GM19395 (cell line): ENCODE measurements at regions not wholly inside any gene's neighbourhood (a gene's known extent, or its start where the extent isn't known, plus 50 kb on each side); places are given as distances from the start of the nearest gene placed in this dataset.

Experiments
- ATAC-seq: cut with Tn5 transposase; IDR thresholded peaks from one replicate; pipeline ENCODE4 v1.9.1; 2021; ENCODE audit warnings: mild to moderate bottlenecking, moderate library complexity; ENCODE audit not compliant: unreplicated experiment

DNA sequence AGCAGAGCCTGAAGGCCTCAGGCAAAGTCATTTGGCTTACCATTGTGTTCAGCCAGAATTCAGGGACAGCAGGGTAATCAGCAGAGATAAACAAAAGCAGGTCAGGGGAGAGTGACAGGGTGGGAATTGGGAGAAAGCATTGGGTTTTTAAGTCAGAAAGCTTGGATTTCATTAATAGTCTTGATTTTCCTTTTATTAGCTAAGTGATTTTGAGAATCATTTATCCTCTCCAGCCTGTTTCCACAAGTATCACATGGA is 410.1 kb downstream of the HNRNPD start:
- ATAC-seq, result no peak

DNA sequence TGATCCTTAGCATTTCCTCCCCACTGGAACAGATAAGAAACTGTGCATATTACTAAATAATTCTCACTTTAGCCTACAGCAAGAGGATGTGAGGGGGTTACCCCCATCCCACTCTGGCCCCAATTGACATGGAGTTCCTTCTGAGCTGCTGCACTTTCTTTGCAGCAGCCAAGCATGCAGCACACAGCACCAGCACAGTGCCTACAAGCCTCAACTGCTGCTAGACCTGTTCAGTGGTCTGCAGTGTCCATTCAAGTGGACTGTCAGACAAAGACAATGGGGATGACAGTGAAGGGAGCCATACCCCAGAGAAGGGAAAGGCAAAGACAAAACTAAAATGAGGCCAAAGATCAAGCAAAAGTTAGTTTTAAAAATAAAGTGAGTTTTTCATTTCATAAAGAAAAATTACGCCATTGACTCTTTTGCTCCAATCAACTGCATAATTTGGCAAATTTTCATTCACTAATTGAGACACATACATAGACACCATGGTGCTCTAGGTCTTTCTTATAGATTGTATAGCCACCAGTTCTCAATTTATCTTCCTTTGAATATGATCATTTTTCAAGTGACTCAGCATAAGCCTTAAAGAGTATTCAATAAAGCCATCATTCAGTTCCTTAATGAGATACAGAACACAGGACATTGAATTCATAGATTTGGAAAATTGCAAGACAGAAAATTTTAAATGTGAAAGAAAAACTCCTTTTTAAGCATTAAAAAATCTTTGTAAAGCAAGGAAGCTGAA is 410.6 kb downstream of the HNRNPD start:
- no peak for ATAC-seq

DNA sequence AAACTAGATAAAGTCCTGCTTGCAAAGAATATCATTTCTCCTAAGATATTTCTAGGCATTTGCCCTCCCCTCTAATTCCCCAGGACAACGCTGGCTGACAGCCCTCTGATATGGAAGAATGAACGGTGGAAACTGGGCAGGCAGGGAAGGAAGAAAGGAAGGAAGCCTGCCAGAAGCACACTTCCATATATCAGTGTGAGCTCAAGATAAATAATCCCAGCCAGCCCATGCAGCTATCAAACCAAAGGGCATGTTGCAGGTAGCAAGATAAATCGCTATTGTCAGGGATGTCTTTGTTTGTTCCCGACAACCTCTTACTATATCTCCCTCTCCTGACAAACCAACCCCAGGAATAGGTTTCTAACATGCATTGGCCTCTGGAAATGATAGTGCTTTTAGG is 412.8 kb downstream of the HNRNPD start:
- no peak for ATAC-seq

DNA sequence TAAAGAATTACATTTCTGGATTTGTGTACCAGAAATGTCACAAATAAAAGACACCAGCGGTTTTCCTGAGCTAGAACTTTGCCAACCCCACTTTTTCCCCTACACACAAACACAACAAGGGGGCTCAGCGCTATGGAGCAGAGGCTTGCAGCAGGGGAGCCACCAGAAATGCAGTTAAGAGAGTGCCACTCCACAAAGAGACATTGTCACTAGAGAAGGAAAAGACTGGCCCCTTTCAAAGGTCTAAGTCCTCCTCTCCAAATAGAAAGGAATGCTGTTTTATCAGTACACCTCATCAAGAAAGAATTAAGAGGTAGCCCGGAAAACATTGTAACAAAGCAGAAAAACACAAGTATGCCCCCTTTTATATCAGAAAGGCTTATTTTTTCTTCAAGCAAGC is 419.5 kb downstream of the HNRNPD start:
- no peak for ATAC-seq

DNA sequence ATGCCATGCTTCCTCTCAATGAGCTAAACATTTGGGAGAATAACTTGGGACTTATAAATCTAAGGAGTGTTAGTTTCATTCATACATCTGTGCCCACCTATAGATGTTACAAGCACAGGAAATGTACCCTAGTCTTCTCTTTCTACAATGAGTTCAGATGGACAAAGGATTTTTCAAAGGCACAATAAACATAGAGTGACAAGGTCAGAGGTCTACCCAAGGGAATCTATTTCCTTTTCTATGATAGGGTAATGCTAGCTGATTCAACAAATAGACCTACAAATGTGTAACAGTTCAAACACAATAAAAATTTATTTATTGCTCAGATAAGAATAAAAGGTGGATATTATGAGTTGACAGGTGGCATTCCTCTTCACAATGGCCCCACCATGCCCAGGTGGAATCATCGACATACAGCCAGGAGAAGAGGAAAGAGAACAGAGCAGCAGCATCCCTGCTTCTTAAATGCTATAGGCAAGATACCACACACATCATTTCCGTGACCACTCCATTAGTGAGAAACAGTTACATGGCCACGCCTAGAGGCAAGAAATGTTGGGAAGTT is 421.8 kb downstream of the HNRNPD start:
- no peak for ATAC-seq

DNA sequence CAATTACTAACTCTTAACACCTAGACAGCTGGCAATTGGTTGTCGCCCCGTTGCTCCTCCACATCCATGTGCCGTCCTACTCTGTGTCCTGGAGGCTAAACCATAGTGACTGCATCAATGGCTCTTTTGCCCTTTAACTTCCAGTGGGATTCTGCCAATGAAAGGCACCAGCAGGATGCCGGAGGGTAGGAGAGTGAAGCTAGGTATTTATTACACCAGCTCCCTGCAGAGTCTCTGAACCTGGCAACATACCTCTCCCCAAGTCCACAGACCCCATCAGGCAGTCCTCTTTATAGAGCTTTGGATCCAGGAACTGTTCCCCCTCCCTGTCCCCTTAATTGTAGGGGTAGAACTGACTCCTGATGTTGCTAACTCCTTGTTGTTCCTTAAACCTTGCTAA is 426.8 kb downstream of the HNRNPD start:
- ATAC-seq, result no peak

DNA sequence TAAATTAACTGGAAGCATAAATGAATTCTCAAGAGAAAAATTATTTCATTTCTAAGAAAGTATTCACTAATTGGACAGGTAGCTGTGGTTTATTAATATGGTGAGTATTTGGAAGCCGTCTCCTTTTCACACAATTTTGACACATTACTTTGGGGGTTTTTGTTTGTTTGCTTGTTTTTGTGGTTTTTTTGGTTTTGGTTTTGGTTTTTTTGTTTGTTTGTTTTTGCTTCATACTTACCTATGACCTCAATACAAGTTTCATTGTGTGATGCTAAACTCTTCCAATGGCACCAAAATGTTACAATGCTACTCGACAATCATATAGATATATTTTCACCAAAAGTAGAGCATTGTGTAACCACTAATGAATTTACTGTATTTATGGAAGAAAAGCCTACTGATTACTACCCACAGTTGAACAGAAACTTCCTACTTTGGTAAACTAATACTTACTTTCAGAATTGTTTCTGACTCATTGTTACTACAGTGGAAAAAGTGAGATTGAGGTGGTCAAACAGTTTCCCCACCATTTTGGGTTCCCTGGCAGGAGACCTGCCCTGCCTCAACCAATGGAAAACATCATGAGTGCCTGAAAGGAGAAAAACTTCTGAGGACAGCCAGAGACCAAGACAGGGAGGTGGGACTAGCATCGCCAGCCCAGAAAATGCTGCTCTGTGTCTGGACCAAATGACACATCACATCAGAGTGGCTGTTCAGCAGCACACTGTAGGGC is 443.1 kb downstream of the HNRNPD start:
- peak; percentile 86 for ATAC-seq

DNA sequence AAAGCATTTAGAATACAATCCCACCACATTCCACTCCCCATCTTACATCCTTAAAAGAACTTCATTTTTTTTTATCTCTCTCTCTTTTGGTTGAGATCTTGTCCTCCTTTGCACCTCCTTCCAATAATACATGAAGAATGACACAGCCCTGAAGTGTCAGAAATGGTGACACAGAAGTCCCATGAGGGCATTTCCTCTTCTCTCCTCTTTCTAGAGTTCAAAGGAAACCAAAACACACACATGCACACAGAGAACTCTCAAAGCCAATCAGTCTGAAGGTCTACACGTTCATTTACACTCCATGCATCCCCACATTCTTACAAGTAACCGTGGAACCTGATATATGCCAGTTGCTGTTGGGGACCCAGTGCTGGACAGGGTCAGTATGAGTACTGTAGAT is 450.7 kb downstream of the HNRNPD start:
- no peak for ATAC-seq

DNA sequence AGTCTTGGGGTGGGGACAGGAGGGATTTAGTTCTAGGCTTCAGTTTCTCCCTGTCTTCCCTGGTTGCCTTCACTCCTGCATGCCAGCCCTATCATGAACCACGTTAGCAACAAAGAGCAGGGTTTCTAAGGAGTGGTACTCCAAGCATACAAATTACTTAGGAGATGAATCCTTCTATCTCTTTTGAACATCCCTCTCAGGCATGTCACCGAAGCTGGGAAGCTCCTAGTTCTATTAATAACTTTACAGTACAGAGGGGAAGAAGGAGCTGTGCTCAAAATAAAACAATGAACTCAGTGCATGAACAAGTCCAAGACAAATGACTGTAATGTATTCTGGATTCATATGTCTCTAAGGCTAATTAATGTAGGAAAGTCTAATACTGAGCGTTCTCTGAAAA is 450.6 kb upstream of the RASGEF1B start:
- no peak for ATAC-seq

DNA sequence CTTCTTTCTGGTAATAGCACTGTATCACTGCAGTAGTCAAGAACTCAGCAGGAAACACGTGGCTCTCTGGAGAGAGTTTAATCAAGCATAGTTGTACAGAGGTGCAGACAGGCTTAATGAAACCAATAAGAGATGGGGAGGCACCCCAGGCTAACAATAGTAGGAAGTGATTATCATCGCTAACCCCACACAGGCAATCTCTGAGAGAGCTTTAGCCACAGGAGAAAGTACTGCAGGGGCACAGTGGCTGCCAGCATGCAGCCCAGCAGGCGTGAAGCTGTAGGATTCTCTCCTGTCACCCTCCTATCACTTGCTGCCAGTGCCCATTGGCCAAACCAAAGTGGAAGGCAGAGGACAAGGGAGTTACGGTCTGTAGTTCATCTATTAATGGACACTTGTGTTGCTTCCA is 450.0 kb upstream of the RASGEF1B start:
- peak; percentile 57 for ATAC-seq

DNA sequence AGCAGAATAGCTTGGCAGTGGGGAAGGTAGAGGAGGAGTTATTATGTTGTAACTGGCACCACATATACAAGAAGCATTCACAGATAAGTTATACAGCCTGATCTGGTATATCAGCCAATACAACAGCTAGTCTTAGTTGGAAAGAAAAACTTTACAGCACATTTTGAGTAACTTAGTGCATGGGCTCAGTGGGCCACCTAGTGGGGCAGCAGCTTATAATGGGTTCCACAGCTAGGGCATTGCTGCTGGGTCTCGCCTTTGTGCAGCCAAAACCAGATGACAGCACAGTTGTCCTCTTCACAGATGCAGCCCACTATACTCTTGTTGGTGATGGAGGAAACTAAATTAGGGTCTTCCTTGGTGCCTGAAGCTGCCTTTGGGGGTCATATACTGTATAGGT is 448.1 kb upstream of the RASGEF1B start:
- ATAC-seq, result no peak

DNA sequence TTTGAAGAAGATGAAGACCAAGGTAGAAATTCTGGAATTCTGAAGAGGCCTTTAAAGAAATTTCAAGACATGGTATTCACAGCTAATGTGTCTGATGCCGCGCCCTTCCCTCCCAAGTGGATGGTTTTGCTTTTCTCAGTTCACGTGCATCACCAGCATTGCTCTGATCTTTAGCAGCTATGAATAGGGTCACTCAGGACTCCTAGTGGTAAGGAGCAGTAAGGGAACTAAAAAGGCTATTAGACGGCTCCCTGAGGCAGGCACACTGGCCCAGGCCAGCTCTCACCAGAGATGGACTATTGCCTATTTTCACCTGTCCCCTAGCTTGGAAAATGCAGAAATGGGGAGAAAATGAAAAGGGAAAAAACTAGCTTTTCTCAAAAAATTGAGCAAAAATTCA is 447.5 kb upstream of the RASGEF1B start:
- ATAC-seq, result peak; percentile 70

DNA sequence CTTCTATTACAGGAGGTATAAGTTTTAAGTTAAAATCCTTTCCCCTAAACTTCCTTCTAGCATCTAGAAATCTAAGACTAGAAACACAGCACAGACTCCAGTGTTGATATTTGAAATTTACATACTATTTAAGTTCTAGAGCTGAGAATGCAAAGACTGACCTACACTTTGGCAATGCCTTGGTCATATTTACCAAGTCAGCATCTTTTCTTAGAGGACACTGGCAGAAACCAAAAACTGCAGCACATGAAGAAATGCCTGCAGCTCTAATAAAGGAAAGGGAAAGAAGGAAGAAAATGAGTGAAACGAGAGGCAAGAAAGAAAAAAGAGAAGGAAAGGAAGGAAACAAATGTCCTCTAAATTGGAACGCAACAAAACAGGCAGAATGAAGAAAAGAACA is 443.7 kb upstream of the RASGEF1B start:
- no peak for ATAC-seq

DNA sequence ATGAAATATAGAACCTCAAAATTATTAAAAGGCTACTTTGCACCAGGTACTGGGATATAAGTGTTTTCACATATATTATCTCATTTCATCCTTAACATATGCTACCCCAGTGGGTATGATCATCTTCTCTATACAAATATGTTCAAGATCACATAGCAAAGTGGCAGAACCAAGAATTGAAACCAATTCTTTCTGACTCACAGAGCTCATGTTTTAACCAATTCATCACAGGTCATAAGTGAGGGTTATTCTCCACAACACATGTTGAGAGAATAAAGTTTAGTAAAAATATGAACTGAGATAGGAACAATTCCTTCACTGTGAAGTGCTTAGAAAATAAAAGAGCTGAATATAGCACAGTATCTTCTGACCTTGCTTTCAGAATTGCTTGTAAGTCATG is 442.9 kb upstream of the RASGEF1B start:
- ATAC-seq, result peak; percentile 70

DNA sequence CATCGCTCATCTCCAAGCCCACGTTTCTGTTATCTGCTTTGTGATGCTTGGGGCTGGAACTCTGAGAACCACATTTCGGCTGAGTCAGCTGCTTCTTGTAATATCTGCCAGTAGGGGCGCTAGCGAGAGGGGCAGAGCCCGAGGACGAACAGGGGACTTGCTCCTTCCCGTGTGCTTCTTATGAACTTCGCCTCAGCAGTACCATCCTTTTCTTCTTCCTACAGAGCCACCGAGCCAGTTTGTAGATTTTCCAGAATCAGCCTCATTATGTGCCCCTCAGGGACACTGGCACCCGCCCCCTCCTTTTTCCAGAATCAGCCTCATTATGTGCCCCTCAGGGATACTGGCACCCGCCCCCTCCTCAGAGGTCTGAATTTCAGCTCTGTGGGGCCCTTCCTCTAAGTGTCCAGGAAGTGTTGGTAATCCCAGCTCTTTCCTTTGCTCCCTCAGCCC is 441.7 kb upstream of the RASGEF1B start:
- peak; percentile 85 for ATAC-seq

DNA sequence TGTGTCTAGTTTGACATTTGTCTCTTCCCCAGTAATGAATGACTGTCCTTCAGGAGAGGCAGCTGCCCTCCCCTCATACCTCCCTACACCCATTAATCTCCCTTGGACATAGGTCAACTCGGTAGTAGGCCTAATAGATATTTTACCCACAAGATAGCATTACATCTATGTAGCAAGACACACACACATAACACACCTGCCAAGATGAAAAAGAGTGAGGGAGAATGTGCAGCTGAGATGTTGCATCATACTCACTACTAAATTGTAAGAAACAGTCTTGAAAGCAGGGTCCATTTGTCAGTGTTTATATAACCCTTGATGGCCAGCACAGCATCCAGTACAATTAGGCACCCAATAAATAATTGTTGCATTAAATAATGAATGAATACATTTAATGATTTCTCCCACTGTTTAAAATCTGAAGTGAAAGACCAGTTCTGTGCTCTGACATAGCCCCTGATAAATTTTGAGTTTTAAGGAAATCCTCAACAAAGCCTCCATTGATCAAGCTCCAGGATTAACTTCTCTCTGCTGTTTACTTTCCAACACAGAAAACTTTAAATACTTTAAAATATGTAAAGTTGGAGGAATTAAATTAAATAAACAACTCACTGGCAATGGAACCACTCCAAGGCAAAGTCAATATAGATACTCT is 440.8 kb upstream of the RASGEF1B start:
- ATAC-seq, result no peak

DNA sequence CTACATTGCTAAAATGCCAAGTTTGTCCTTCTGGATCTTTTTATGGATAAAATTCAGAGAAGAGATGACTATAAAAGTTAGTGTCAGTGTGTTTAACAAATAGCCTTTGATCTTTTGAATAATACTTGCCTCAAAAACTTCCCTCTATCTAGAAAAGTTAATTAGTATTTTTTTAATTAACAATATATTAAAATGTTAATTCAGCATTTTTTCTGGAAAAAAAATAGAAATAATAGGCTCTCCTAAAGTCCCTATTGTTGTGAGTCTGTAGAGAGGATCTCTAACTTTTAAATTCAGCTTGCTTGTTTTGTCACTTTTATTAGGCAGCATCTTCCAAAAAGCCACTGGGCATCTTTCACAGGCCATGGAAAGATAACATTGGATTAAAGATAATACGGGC is 435.2 kb upstream of the RASGEF1B start:
- ATAC-seq, result no peak

DNA sequence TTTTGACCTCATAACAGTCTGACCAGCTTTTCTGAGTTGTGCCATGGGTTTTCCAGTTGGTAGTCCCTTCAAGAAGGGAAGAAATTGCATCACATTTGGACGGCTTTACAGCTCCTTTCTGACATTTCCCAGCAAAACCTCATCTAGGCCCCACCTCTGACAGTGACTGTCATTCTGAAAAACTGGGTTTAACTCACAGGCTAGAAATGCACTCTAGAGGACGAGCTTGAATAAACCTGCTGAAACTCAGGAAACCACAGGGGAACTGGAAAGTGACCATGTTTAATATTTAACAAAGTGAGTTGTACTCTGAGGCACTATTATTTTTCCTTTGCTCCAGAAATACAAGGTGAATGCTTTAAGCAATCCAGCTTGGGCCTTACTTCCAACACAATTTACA is 434.3 kb upstream of the RASGEF1B start:
- ATAC-seq, result peak; percentile 99

DNA sequence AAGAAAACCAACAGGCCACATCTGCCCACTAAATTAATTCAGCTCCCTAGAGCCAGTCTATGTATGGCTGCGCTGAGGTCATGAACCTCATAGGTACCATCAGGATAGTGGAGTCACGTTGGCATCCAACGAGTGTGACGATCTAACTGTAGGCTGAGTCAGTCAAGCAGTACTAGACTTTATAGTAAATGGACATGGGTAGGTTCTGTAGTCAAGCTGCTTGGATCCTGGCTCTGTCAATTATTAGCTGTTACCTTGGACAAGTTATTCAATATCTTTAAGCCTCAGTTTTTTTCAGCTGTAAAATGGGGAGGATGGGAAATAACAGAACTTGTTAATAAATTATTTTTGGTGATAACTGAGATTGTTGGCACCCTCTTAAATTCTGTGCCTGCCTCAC is 432.4 kb upstream of the RASGEF1B start:
- no peak for ATAC-seq

DNA sequence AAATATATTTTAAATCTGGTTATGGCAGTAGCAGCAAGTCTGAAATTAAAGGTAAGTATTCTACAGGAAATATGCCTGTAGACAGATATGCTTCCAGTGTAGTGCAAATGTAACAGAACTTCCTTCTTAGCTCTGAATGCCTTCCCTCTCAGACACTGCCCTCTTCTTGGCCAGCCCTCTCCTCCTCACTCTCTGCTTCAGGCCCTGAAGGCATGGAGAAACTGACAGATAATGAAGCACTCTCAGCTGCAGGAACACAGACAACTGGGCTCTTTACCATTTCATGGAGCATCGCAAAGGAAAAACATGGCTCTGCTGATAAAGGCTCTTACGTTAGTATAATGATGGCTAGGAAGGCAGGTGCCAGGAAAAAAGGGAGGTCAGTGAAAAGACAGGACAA is 431.5 kb upstream of the RASGEF1B start:
- no peak for ATAC-seq

DNA sequence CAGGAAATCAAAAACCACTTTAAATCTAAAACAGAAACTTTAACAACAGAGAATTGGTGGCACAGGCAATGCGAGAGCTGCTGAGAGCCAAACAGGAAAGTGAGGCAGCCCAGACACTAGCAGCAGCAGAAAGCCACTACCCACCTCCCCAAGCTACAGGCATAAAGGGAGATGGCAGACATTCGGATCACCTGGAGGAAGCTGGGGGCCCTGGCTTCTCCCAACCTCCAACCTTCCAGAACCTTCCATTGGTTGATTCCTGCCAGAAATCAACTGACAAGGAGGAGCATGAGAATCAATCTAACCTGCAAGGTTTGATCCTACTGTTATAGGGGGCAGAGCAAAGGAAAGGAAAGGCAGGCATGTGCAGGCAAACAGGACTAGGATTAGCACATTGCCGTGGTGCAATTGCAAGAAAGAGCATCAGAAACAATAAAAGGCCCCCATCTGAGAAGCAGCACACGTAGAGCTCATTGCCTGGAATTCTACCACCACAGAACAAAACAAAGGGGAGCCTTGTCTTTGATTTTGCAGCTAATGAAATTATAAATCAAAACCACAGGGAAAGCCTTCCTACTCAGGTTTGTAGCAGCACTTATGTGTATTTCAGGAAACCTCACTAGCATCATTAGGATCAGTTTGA is 427.3 kb upstream of the RASGEF1B start:
- ATAC-seq, result no peak
